Heart left ventricle (tissue), 16 donors: ENCODE measurements at regions not wholly inside any gene's neighbourhood (a gene's known extent, or its start where the extent isn't known, plus 50 kb on each side); places are given as distances from the start of the nearest gene placed in this dataset.

Experiments used
- ATAC-seq, 4 donors: fragments of 200-7000 bp; cut with Tn5 transposase; one replicate each; pipeline ENCODE4 v1.9.1; 2020 to 2022; ENCODE audit warnings: moderate library complexity in 4 of 4, mild to moderate bottlenecking in 3 of 4, moderate number of reproducible peaks in 1 of 4
- DNase-seq, 5 donors: peaks; one replicate each; pipeline ENCODE4 v3.0.0-alpha.2; 2020
- H3K27ac ChIP-seq, 12 donors: fragments of 200-600 bp; sonication (generic) in 4 of 12; one replicate each; pipeline versions ENCODE4 v1.5.0 to v1.8.0; 2016 to 2022; ENCODE audit warnings: mild to moderate bottlenecking in 2 of 12
- H3K27me3 ChIP-seq, 9 donors: fragments of 200-600 bp; sonication (generic) in 2 of 9; one replicate each; pipeline versions ENCODE4 v1.5.1 to v1.8.0; 2016 to 2022; ENCODE audit warnings: mild to moderate bottlenecking in 3 of 9
- H3K36me3 ChIP-seq, 9 donors: fragments of 200-600 bp; sonication (generic) in 2 of 9; one replicate each; pipeline versions ENCODE4 v1.5.0 to v1.8.0; 2018 to 2022; ENCODE audit warnings: mild to moderate bottlenecking in 2 of 9
- H3K4me1 ChIP-seq, 12 donors: fragments of 200-600 bp; sonication (generic) in 4 of 12; one replicate each; pipeline versions ENCODE4 v1.5.0 to v1.8.0; 2016 to 2022; ENCODE audit warnings: mild to moderate bottlenecking in 3 of 12
- H3K4me3 ChIP-seq, 12 donors: fragments of 200-600 bp; sonication (generic) in 4 of 12; one replicate each; pipeline versions ENCODE4 v1.5.0 to v1.8.0; 2017 to 2022; ENCODE audit warnings: mild to moderate bottlenecking in 9 of 12, moderate library complexity in 4 of 12
- H3K9me3 ChIP-seq, 12 donors: fragments of 200-600 bp; sonication (generic) in 4 of 12; one replicate each; pipeline versions ENCODE4 v1.5.0 to v1.8.0; 2016 to 2022; ENCODE audit warnings: mild to moderate bottlenecking in 1 of 12
- POLR2A ChIP-seq, 2 donors: fragments of 450-650 bp; IDR thresholded peaks; one replicate each; pipeline ENCODE4 v1.6.1; 2017; ENCODE audit warnings: antibody characterized with exemption in 2 of 2, mild to moderate bottlenecking in 2 of 2, moderate library complexity in 2 of 2
- WGBS, 4 donors: extraction: QIAGEN DNeasy Blood & Tissue Kit in 2 of 4; methylation state at CpG; one replicate each; pipeline versions ENCODE4 v1.1.5 to v1.1.7; 2013 to 2018; 5-methylcytosine and 5-hydroxymethylcytosine counted together
- intact Hi-C, 10 donors: fragments of 100-400 bp; cut with DNase I; formaldehyde crosslinking; loops; one replicate each; pipeline versions ENCODE4 v1.11.1 to v1.14.2; 2022
- TF ChIP-seq, protein P1 (sequence below), 12 donors: fragments of 200-600 bp; sonication (generic) in 4 of 12; IDR thresholded peaks; one replicate each; pipeline versions ENCODE4 v1.5.0 to v1.8.0; 2018 to 2022; ENCODE audit warnings: antibody characterized with exemption in 12 of 12, mild to moderate bottlenecking in 5 of 12
- donor health status: ischemic (EF 13 %, LVEDD 7.1; RV severe dilation, severe dysfunction).
- donor health status: healthy with polysubstance abuse.
- donor health status: DM: no; HTN: yes; CAD: no.
- donor health status: DM: no; HTN: no; CAD: no.
- donor health status: ischemic (EF 25% LVEDD 6.9; RV normal size, moderate dysfunction).
- donor health status: ischemic (EF 25% LVEDD 5.7; RV mildly dilated, moderate dysfunction).
- donor health status: healthy.
- donor health status: DM: yes; HTN: yes; CAD: no.
- donor health status: ischemic (EF 35%, LVEDD 5.7; RV mildly dilated, moderate dysfunction).
- donor health status: nonischemic (EF 11% LVEDD 7.7; RV severe dilation, severe dysfunction).
- donor health status: DM: yes; HTN: yes; CAD: no.
- donor health status: PGD.
- donor health status: ischemic (EF 29% LVEDD 5.4; RV normal size, mild dysfunction).
- donor health status: nonischemic (EF 23%, LVEDD 6.1; RV moderate dilation, normal function).

DNA sequence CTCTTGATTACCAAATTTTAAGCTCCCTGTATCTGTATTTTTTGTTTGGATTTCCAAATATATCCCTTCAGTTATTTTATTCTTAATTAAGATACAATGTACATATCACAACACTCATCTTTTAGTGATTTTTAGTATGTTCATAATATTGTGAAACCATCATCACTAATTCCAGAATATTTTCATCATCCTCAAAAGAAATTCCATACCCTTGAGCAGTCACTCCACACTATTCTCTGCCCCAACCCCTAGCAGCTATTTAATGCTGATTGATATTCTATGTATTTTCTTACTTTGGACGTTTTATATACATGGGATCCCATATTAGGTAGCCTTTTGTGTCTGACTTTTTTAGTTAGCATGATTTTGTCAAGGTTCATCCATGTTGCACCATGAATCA lies 127.4 kb upstream of the SLC8A1 start:
- Histone ChIP-seq H3K4me3 (no peak overlapping the region), H3K9me3 (no peaks in the 10 kb centered on the region), H3K27me3 (no peaks in the 10 kb centered on the region), H3K36me3 (no peaks in the 10 kb centered on the region), H3K4me1 (peaks cover 0 to 5% (median 0%) of the 10 kb centered on the region in 12 donors), H3K27ac (no peak overlapping the region)
- intact Hi-C loops = no loop called here
- DNase-seq (no peak), ATAC-seq (no peak)
- WGBS, 4 donors = 48 to 72% (median 66%) methylated on average over 1 of the region's 1 CpG
- TF ChIP-seq, protein P1, sequence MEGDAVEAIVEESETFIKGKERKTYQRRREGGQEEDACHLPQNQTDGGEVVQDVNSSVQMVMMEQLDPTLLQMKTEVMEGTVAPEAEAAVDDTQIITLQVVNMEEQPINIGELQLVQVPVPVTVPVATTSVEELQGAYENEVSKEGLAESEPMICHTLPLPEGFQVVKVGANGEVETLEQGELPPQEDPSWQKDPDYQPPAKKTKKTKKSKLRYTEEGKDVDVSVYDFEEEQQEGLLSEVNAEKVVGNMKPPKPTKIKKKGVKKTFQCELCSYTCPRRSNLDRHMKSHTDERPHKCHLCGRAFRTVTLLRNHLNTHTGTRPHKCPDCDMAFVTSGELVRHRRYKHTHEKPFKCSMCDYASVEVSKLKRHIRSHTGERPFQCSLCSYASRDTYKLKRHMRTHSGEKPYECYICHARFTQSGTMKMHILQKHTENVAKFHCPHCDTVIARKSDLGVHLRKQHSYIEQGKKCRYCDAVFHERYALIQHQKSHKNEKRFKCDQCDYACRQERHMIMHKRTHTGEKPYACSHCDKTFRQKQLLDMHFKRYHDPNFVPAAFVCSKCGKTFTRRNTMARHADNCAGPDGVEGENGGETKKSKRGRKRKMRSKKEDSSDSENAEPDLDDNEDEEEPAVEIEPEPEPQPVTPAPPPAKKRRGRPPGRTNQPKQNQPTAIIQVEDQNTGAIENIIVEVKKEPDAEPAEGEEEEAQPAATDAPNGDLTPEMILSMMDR (IDR thresholded peaks at IDR 0.05) = no peak
- no peak for TF ChIP-seq POLR2A (IDR thresholded peaks at IDR 0.05)

DNA sequence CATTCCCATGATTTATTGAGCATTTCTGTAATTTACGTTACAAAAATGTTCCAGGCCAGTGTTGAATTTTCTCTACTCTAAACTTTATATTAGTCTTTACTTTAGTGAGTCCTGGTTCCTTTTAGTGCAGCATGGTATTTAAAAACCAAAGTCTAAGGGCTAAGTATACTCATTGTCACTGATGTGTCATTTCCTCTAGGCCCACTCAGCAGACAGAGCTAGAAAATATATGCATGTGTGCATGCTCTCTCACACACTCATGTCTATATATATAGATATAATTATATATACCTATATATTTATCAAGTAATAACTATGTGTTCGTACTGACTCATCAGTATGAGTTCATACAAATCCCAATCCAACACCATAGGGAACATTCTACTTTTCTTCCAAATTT lies 132.5 kb upstream of the SLC8A1 start:
- TF ChIP-seq, protein P1 (IDR thresholded peaks at IDR 0.05) = no peak
- no peak for TF ChIP-seq POLR2A (IDR thresholded peaks at IDR 0.05)
- no peaks in the 10 kb centered on the region for H3K9me3 ChIP-seq
- no peak overlapping the region for H3K27ac ChIP-seq
- intact Hi-C loops = no loop called here
- 91 to 93% (median 92%) methylated on average over 2 of the region's 2 CpGs for WGBS, 4 donors
- DNase-seq (no peak), ATAC-seq (no peak)
- H3K4me1 ChIP-seq = peaks cover 0 to 5% (median 0%) of the 10 kb centered on the region in 12 donors
- no peaks in the 10 kb centered on the region for H3K36me3 ChIP-seq
- no peaks in the 10 kb centered on the region for H3K27me3 ChIP-seq
- H3K4me3 ChIP-seq = no peak overlapping the region

DNA sequence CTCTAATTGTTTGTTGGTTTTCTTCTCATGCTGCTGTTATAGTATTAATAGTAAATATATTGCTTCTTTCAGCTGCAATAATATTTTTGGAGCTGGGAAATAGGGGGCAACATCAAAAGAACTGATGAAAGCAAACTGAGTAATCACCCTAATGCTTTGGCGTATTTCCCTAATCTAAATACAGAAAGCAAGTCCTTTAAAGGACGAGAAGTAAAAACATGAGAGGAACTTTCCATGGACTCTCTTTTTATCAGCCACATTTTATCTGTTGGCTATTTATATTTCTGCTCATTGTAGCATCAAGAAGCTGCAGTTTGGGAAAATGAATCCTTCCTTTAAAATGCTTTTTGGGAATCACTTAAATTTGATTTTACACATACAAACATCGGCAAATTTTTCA lies 139.9 kb upstream of the SLC8A1 start:
- intact Hi-C loops = no loop called here
- 26 to 33% (median 29%) methylated on average over 3 of the region's 3 CpGs for WGBS, 4 donors
- no peaks in the 10 kb centered on the region for H3K36me3 ChIP-seq
- H3K27ac ChIP-seq = peak overlapping the region in 8 of 12 donors; percentile 3 to 73 (median 40)
- no peak for DNase-seq
- H3K27me3 ChIP-seq = no peaks in the 10 kb centered on the region
- no peaks in the 10 kb centered on the region for H3K9me3 ChIP-seq
- ATAC-seq = peak in 3 of 4 donors; percentile 57 to 74 (median 71)
- H3K4me3 ChIP-seq = peak overlapping the region in 5 of 12 donors; percentile 2 to 21 (median 11)
- TF ChIP-seq, protein P1 (IDR thresholded peaks at IDR 0.05) = no peak
- TF ChIP-seq POLR2A (IDR thresholded peaks at IDR 0.05) = no peak
- peaks cover 0 to 13% (median 0%) of the 10 kb centered on the region in 12 donors for H3K4me1 ChIP-seq

DNA sequence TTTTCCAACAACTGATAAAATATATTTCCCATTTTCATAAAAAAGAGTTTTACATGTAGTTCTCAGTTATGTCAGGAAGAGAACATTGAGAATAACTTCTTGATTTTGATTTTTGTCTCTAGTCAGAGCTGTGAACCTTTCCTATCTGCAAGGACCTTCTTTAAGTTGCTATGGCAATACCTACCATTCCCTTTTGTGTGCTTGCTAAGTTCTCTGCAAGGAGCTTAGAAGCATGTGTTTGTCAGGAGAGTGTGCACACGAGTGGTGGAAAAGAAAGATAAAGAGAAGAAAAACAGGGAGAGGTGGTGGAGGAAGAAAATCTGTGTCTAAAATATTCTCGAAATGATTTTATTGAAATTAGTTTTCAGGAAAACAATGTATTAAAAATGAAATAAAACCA lies 140.3 kb upstream of the SLC8A1 start:
- H3K27ac ChIP-seq = peak overlapping the region in 6 of 12 donors; percentile 3 to 73 (median 44)
- peak overlapping the region in 5 of 12 donors; percentile 2 to 21 (median 11) for H3K4me3 ChIP-seq
- ATAC-seq = peak in 2 of 4 donors; percentile 37 to 66
- no peak for DNase-seq
- H3K27me3 ChIP-seq = no peaks in the 10 kb centered on the region
- peaks cover 0 to 13% (median 0%) of the 10 kb centered on the region in 12 donors for H3K4me1 ChIP-seq
- TF ChIP-seq, protein P1 (IDR thresholded peaks at IDR 0.05) = no peak
- no peak for TF ChIP-seq POLR2A (IDR thresholded peaks at IDR 0.05)
- no peaks in the 10 kb centered on the region for H3K36me3 ChIP-seq
- 45 to 50% (median 49%) methylated on average over 2 of the region's 2 CpGs for whole genome bisulfite sequencing, 4 donors
- H3K9me3 ChIP-seq = no peaks in the 10 kb centered on the region
- intact Hi-C loops = no loop called here
